HG02642 (cell line): ENCODE measurements at regions not wholly inside any gene's neighbourhood (a gene's known extent, or its start where the extent isn't known, plus 50 kb on each side); places are given as distances from the start of the nearest gene placed in this dataset.
"Not testable (repeated sequence)": the region's sequence is repeated elsewhere in the genome, so short reads cannot be mapped to it uniquely, and the experiment has no call there.

Source experiments
- ATAC-seq: cut with Tn5 transposase; IDR thresholded peaks from one replicate; pipeline ENCODE4 v1.9.1; 2021; ENCODE audit warnings: mild to moderate bottlenecking; ENCODE audit not compliant: unreplicated experiment, poor library complexity

- ATAC-seq, result no peak
Measured at GRCh38 chr19:31831421-31832175, 482.4 kb upstream of the TSHZ3 start.

GRCh38 chr19:31832176-31832548, 482.9 kb upstream of the TSHZ3 start:
- no peak for ATAC-seq

GRCh38 chr19:31834070-31834469, 484.8 kb upstream of the TSHZ3 start:
- no peak for ATAC-seq

- no peak for ATAC-seq
Measured at GRCh38 chr19:31838163-31838815, 489.1 kb upstream of the TSHZ3 start.

- ATAC-seq, result no peak
Measured at GRCh38 chr19:31840371-31840770, 491.1 kb upstream of the TSHZ3 start.

GRCh38 chr19:31841755-31842154, 492.5 kb upstream of the TSHZ3 start:
- ATAC-seq, result no peak

- no peak for ATAC-seq
Measured at GRCh38 chr19:31863122-31863521, 482.3 kb upstream of the ZNF507 start.

GRCh38 chr19:31874313-31874712, 471.1 kb upstream of the ZNF507 start:
- ATAC-seq, result no peak

- ATAC-seq, result no peak
Measured at GRCh38 chr19:31875591-31875990, 469.8 kb upstream of the ZNF507 start.

GRCh38 chr19:31880283-31880682, 465.1 kb upstream of the ZNF507 start:
- ATAC-seq, result no peak

- no peak for ATAC-seq
Measured at GRCh38 chr19:31881988-31882387, 463.4 kb upstream of the ZNF507 start.

GRCh38 chr19:31882709-31883108, 462.7 kb upstream of the ZNF507 start:
- ATAC-seq, result no peak

- ATAC-seq, result no peak
Measured at GRCh38 chr19:31883296-31883990, 462.0 kb upstream of the ZNF507 start.

- no peak for ATAC-seq
Measured at GRCh38 chr19:31885280-31885853, 460.0 kb upstream of the ZNF507 start.

GRCh38 chr19:31890230-31890629, 455.2 kb upstream of the ZNF507 start:
- no peak for ATAC-seq

GRCh38 chr19:31892060-31892459, 453.4 kb upstream of the ZNF507 start:
- no peak for ATAC-seq

GRCh38 chr19:31893491-31893890, 451.9 kb upstream of the ZNF507 start:
- ATAC-seq, result not testable (repeated sequence)

- no peak for ATAC-seq
Measured at GRCh38 chr19:31894451-31894850, 451.0 kb upstream of the ZNF507 start.

GRCh38 chr19:31897292-31897691, 448.1 kb upstream of the ZNF507 start:
- ATAC-seq, result no peak

GRCh38 chr19:31900991-31901390, 444.4 kb upstream of the ZNF507 start:
- ATAC-seq, result no peak

GRCh38 chr19:31902821-31903220, 442.6 kb upstream of the ZNF507 start:
- no peak for ATAC-seq
